Transverse colon (tissue), 4 donors: ENCODE measurements at regions not wholly inside any gene's neighbourhood (a gene's known extent, or its start where the extent isn't known, plus 50 kb on each side); places are given as distances from the start of the nearest gene placed in this dataset.

Experiments used
- DNase-seq: peaks from one replicate; pipeline ENCODE4 v3.0.0-alpha.2; 2019
- H3K27ac ChIP-seq, 4 donors: fragments of 200-600 bp; sonication (generic); 2 replicates each; pipeline ENCODE4 v1.5.1; 2016 to 2018; ENCODE audit warnings: inconsistent platforms in 4 of 4
- H3K27me3 ChIP-seq: fragments of 200-600 bp; sonication (generic); 2 replicates; pipeline ENCODE4 v1.5.1; 2017; ENCODE audit warnings: inconsistent platforms
- H3K36me3 ChIP-seq, 4 donors: fragments of 200-600 bp; sonication (generic); 2 replicates each; pipeline ENCODE4 v1.5.1; 2017 to 2019; ENCODE audit warnings: inconsistent platforms in 4 of 4
- H3K4me1 ChIP-seq, 4 donors: fragments of 200-600 bp; sonication (generic); 2 replicates each; pipeline ENCODE4 v1.5.1; 2017 to 2020; ENCODE audit warnings: inconsistent platforms in 4 of 4
- H3K4me3 ChIP-seq, 4 donors: fragments of 200-600 bp; sonication (generic); 1 replicate in 1 of 4; 2 replicates in 3 of 4; pipeline versions ENCODE4 v1.5.1 to v1.6.1; 2017 to 2019; ENCODE audit warnings: inconsistent platforms in 4 of 4
- H3K9me3 ChIP-seq, 2 donors: fragments of 200-600 bp; sonication (generic); 2 replicates each; pipeline ENCODE4 v1.5.1; 2017 to 2019; ENCODE audit warnings: inconsistent platforms in 2 of 2
- EP300 ChIP-seq: sonication (generic); formaldehyde crosslinking; IDR thresholded peaks from one replicate; pipeline ENCODE4 v1.6.1; 2017; ENCODE audit warnings: antibody characterized with exemption, low read depth
- POLR2A ChIP-seq: fragments of 450-650 bp; IDR thresholded peaks from one replicate; pipeline ENCODE4 v1.6.1; 2016; ENCODE audit warnings: antibody characterized with exemption, mild to moderate bottlenecking, moderate library complexity
- POLR2AphosphoS5 ChIP-seq, 3 donors: sonication (generic); formaldehyde crosslinking; IDR thresholded peaks; one replicate each; pipeline ENCODE4 v1.6.1; 2016; ENCODE audit warnings: antibody characterized with exemption in 3 of 3
- WGBS, 2 donors: methylation state at CpG; one replicate each; pipeline ENCODE4 v1.1.5; 2018; ENCODE audit warnings: low coverage in 1 of 2; 5-methylcytosine and 5-hydroxymethylcytosine counted together
- in situ Hi-C, 4 donors: fragments of 200-750 bp; cut with MboI; loops; one replicate each; pipeline versions ENCODE4 v1.15.0 to v1.15.1; 2017; ENCODE audit warnings: low sequenced_read_pairs in 3 of 4, low pct_ligation_motif_present in 1 of 4, low pct_unique_long_range_greater_than_20kb in 1 of 4
- intact Hi-C: fragments of 100-400 bp; cut with DNase I; formaldehyde crosslinking; loops from one replicate; pipeline ENCODE4 v1.15.1; 2023; ENCODE audit warnings: low total_unique reads
- TF ChIP-seq, protein P1 (sequence below), 5 experiments: fragments of 200-600 bp in 3 of 5; fragments of 450-650 bp in 2 of 5; sonication (generic) in 3 of 5; IDR thresholded peaks; 1 replicate in 2 of 5; 2 replicates in 3 of 5; pipeline ENCODE4 v1.5.1; 2016 to 2017; ENCODE audit warnings: antibody characterized with exemption in 5 of 5, inconsistent platforms in 3 of 5, mild to moderate bottlenecking in 2 of 5, moderate library complexity in 1 of 5

DNA sequence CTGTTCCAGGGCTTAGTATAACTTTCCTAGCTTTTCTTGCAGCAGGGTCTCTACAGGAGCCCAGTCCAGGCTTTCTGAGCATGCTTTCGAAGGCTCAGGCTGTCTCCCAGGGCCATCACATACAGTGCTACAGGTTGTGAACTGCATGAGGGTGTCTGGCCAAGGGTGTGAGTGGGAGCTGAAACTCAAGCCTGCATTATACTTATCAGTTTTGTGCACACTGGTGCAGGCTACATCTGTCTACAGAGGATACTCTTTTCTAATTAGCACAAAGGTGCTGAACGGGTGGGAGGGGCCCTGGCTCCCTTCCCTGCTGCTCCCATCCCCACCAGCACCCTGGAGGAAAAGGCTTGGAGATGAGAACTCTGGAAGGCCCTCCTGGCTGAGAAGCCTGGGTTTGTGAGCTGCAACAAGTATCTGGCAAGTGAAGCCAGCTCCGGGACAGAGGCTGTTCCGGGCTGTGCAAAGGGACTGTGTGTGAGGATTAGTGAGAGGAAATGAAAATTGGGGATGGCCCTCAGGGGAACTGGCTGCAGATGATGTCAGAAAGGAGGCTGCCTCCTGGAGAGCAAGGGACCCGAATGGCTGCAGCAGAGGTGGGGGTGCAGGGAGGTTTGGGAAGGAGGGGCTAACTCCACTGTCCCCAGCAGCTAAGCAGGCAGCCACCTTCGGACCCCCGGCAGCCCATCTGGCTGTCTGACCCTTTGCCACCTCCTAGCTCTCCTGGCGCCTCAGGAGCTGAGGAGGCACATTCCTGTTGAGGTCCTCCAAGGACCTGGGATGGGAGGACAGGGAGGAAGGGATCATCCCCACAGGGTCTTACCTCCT lies 68.5 kb downstream of the EFNB1 start:
- in situ Hi-C loops (no loop called here), intact Hi-C loops (loop anchor here (5.0 kb wide), 1 partner anchor 65 kb away; no protein-coding TSS in a partner anchor)

DNA sequence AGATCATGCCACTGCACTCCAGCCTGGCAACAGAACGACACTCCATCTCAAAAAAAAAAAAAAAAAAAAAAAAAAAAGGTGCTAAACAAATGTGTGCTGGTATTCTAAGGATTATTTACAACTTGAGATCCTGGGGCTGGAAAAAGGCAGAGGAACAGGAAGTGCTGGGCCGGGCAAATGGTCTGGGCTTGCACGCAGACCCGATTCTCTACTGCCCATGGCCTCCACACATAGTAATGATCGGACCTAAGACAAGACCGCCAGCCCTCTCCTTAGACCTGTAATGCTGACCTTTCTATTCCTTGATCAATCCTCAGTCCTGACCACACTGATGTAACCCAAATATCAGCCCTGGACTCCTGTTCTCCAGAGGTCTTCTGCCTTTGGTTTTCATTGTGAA lies 67.8 kb downstream of the EFNB1 start:
- 74% methylated on average over 6 of the region's 6 CpGs; no CpG with 5 or more reads in 1 of the 2 donors for WGBS, 2 donors
- Histone ChIP-seq H3K27me3 (no peaks in the 10 kb centered on the region), H3K4me3 (no peak overlapping the region), H3K9me3 (no peaks in the 10 kb centered on the region), H3K4me1 (peaks cover 11 to 28% (median 19%) of the 10 kb centered on the region in 4 donors), H3K36me3 (no peaks in the 10 kb centered on the region), H3K27ac (no peak overlapping the region)
- no peak for DNase-seq
- in situ Hi-C loops = no loop called here
- TF ChIP-seq POLR2A (no peak), POLR2AphosphoS5 (IDR thresholded peaks at IDR 0.05) (no peak), EP300 (no peak)
- TF ChIP-seq, protein P1, sequence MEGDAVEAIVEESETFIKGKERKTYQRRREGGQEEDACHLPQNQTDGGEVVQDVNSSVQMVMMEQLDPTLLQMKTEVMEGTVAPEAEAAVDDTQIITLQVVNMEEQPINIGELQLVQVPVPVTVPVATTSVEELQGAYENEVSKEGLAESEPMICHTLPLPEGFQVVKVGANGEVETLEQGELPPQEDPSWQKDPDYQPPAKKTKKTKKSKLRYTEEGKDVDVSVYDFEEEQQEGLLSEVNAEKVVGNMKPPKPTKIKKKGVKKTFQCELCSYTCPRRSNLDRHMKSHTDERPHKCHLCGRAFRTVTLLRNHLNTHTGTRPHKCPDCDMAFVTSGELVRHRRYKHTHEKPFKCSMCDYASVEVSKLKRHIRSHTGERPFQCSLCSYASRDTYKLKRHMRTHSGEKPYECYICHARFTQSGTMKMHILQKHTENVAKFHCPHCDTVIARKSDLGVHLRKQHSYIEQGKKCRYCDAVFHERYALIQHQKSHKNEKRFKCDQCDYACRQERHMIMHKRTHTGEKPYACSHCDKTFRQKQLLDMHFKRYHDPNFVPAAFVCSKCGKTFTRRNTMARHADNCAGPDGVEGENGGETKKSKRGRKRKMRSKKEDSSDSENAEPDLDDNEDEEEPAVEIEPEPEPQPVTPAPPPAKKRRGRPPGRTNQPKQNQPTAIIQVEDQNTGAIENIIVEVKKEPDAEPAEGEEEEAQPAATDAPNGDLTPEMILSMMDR (IDR thresholded peaks at IDR 0.05) = no peak
- intact Hi-C loops = loop anchor here (5.0 kb wide), 1 partner anchor 64 kb away; no protein-coding TSS in a partner anchor

More for the DNA sequence above, 68.5 kb downstream of the EFNB1 start:
- no peak overlapping the region for H3K4me3 ChIP-seq
- H3K36me3 ChIP-seq = no peaks in the 10 kb centered on the region
- DNase-seq = no peak
- no peaks in the 10 kb centered on the region for H3K9me3 ChIP-seq
- H3K27me3 ChIP-seq = no peaks in the 10 kb centered on the region
- no peak overlapping the region for H3K27ac ChIP-seq
- TF ChIP-seq EP300 (no peak), POLR2AphosphoS5 (IDR thresholded peaks at IDR 0.05) (no peak), POLR2A (no peak)
- TF ChIP-seq, protein P1 (IDR thresholded peaks at IDR 0.05) = no peak
- 71% methylated on average over 8 of the region's 8 CpGs; no CpG with 5 or more reads in 1 of the 2 donors for WGBS, 2 donors
- peaks cover 11 to 28% (median 19%) of the 10 kb centered on the region in 4 donors for H3K4me1 ChIP-seq

DNA sequence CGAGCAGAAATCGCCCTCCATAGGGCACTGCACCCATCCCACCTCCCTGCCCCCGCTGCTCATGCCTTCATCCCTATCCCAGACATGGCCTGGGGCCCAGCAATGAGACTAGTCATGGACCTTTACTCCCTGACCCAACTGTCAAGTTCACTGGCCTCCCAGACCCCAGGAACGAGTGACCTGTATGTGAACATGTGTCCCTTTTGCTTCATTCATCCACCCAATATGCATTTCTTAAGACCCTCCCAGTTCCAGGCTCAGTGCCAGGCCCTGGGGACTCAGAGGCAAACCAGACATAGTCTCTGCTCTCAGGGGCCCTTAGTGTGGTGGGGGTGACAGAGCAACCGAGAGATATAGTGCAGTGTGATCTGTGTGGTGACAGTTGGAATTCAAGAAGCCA lies 67.0 kb downstream of the EFNB1 start:
- Histone ChIP-seq H3K4me3 (no peak overlapping the region), H3K4me1 (peaks cover 11 to 28% (median 19%) of the 10 kb centered on the region in 4 donors), H3K27ac (peak overlapping the region; percentile 84 to 89 (median 88)), H3K36me3 (no peaks in the 10 kb centered on the region), H3K9me3 (no peaks in the 10 kb centered on the region), H3K27me3 (no peaks in the 10 kb centered on the region)
- 39% methylated on average over 5 of the region's 5 CpGs; no CpG with 5 or more reads in 1 of the 2 donors for WGBS, 2 donors
- no peak for DNase-seq
- in situ Hi-C loops (no loop called here), intact Hi-C loops (loop anchor here (5.0 kb wide), 1 partner anchor 63 kb away; no protein-coding TSS in a partner anchor)
- TF ChIP-seq EP300 = no peak
- TF ChIP-seq, protein P1 (IDR thresholded peaks at IDR 0.05) = no peak
- no peak for TF ChIP-seq POLR2A
- no peak for TF ChIP-seq POLR2AphosphoS5 (IDR thresholded peaks at IDR 0.05)

DNA sequence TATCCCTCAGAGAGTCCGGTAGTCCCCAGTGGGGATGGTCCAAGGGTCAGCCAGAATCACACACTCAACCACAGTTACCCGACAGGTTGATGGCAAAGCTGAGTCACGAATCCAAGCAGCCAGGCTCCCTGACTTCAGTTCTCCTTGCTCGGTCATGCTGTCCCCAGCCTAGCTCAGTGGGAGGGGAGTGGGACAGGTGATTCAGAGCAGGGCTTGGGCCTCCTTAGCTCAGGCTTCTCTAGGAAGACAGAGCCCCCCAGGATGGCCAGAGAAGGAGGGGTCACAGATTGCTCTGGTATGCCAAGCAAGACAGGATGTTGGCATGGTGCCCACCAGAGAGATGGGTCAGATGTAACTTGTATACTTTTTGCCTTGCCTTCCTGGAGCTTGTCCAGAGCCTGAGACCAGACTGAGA lies 66.5 kb downstream of the EFNB1 start:
- no peaks in the 10 kb centered on the region for H3K27me3 ChIP-seq
- WGBS, 2 donors = 21% methylated on average over 4 of the region's 4 CpGs; no CpG with 5 or more reads in 1 of the 2 donors
- H3K36me3 ChIP-seq = no peaks in the 10 kb centered on the region
- peak overlapping the region in 1 of 4 donors; percentile 35 for H3K4me3 ChIP-seq
- peak; percentile 62 for DNase-seq
- in situ Hi-C loops = no loop called here
- TF ChIP-seq POLR2AphosphoS5 (IDR thresholded peaks at IDR 0.05) = no peak
- TF ChIP-seq POLR2A = no peak
- no peak for TF ChIP-seq EP300
- TF ChIP-seq, protein P1 (IDR thresholded peaks at IDR 0.05) = peak in 1 of 5 experiments; percentile 21
- peaks cover 11 to 28% (median 19%) of the 10 kb centered on the region in 4 donors for H3K4me1 ChIP-seq
- intact Hi-C loops = loop anchor here (5.0 kb wide), 1 partner anchor 63 kb away; no protein-coding TSS in a partner anchor
- H3K27ac ChIP-seq = peak overlapping the region; percentile 84 to 89 (median 88)
- no peaks in the 10 kb centered on the region for H3K9me3 ChIP-seq
